OCI-LY7 (cell line): ENCODE measurements at regions not wholly inside any gene's neighbourhood (a gene's known extent, or its start where the extent isn't known, plus 50 kb on each side); places are given as distances from the start of the nearest gene placed in this dataset.

Experiments used
- BruUV-seq: library from RNA; stranded (reverse); fragments of 400-500 nt; replicated peaks from 2 replicates; lab custom pipeline; 2021; lab: Mats Ljungman, UMichigan
- CTCF ChIA-PET: fragments of 300-600 bp; sonication (Branson Sonifier 250); formaldehyde crosslinking; loops from one replicate; lab custom pipeline; 2022; ENCODE audit warnings: antibody characterized with exemption; ENCODE audit not compliant: unreplicated experiment; lab: Charles Lee
- POLR2A ChIA-PET: fragments of 300-600 bp; sonication (Branson Sonifier 250); formaldehyde crosslinking; loops from one replicate; lab custom pipeline; 2022; ENCODE audit warnings: antibody characterized with exemption; lab: Charles Lee
- DNase-seq: peaks from one replicate; pipeline ENCODE4 v3.0.0-alpha.2; 2015; ENCODE audit warnings: low spot score
- H2AFZ ChIP-seq: fragments of 200-600 bp; sonication (generic), shearing (Covaris generic); 2 replicates; pipeline ENCODE4 v1.6.1; 2014; ENCODE audit warnings: mild to moderate bottlenecking, antibody characterized with exemption, low read length, moderate library complexity
- H3K27ac ChIP-seq: fragments of 200-600 bp; sonication (generic); 2 replicates; pipeline ENCODE4 v1.5.1; 2014; ENCODE audit warnings: mixed run types, low read depth, mild to moderate bottlenecking, moderate library complexity, low read length, inconsistent platforms; ENCODE audit not compliant: poor library complexity, severe bottlenecking
- H3K36me3 ChIP-seq: fragments of 200-600 bp; sonication (generic); 2 replicates; pipeline ENCODE4 v1.6.1; 2014; ENCODE audit warnings: mild to moderate bottlenecking, antibody characterized with exemption, low read length, moderate library complexity, mixed read lengths; ENCODE audit not compliant: insufficient read depth
- H3K4me1 ChIP-seq: fragments of 200-600 bp; sonication (generic); 2 replicates; pipeline ENCODE4 v1.5.1; 2014; ENCODE audit warnings: mild to moderate bottlenecking, low read length; ENCODE audit not compliant: insufficient read depth, poor library complexity, severe bottlenecking
- H3K4me2 ChIP-seq: fragments of 200-600 bp; sonication (generic); 2 replicates; pipeline ENCODE4 v1.6.1; 2014; ENCODE audit warnings: mild to moderate bottlenecking, low read length
- H3K4me3 ChIP-seq: fragments of 200-600 bp; sonication (generic); 2 replicates; pipeline ENCODE4 v1.5.1; 2014; ENCODE audit warnings: mild to moderate bottlenecking, low read depth, low read length; ENCODE audit not compliant: poor library complexity, severe bottlenecking
- H3K79me2 ChIP-seq: fragments of 200-600 bp; sonication (generic); 2 replicates; pipeline ENCODE4 v1.6.1; 2016; ENCODE audit warnings: low read depth, mild to moderate bottlenecking, low read length, moderate library complexity, mixed read lengths; ENCODE audit not compliant: insufficient read depth
- H3K9me2 ChIP-seq: fragments of 200-600 bp; sonication (generic); 2 replicates; pipeline ENCODE4 v1.6.1; 2016; ENCODE audit warnings: mild to moderate bottlenecking, low read length, mixed read lengths; ENCODE audit not compliant: insufficient read depth
- H3K9me3 ChIP-seq: fragments of 200-600 bp; sonication (generic); 2 replicates; pipeline ENCODE4 v1.6.1; 2014; ENCODE audit warnings: mild to moderate bottlenecking, mixed run types, low read length, mixed read lengths
- H4K20me1 ChIP-seq: fragments of 200-600 bp; sonication (generic); 2 replicates; pipeline ENCODE4 v1.6.1; 2014; ENCODE audit warnings: mild to moderate bottlenecking, antibody characterized with exemption, low read length, moderate library complexity, mixed read lengths; ENCODE audit not compliant: insufficient read depth
- EZH2phosphoT487 ChIP-seq: fragments of 200-600 bp; sonication (generic); IDR thresholded peaks from 2 replicates; pipeline ENCODE4 v1.6.1; 2018; ENCODE audit warnings: low read depth, borderline replicate concordance, mild to moderate bottlenecking, mixed run types, antibody characterized with exemption, low read length, moderate library complexity, mixed read lengths
- intact Hi-C: fragments of 100-400 bp; cut with micrococcal nuclease; formaldehyde crosslinking; loops from one replicate; pipeline ENCODE4 v1.10.0; 2022; ENCODE audit not compliant: unreplicated experiment
- TF ChIP-seq, protein P1 (sequence below): fragments of 200-600 bp; sonication (generic); conservative IDR thresholded peaks from 2 replicates; pipeline ENCODE4 v1.5.1; 2014; ENCODE audit warnings: mild to moderate bottlenecking, antibody characterized with exemption, low read length, moderate library complexity, mixed read lengths

DNA sequence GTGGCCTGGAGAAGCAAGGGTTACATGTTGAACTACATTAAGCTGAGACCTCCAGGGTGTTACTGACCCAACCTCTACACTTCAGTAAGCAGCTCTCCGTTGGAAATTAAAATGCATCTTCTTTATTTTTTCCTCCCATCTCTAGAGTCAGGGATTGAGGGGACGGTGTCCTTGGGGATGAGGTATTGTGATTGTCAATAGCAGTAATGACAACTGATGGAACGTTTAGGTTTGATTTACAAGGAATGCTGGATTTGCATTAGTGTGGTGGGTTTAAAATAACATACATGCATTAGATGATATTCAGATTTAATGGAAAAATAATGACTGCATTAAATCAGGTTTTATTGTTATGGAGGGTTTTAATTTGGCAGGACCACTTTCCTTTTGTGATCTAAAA is 82.9 kb upstream of the NTRK2 start:
- ChIA-PET POLR2A (interaction anchor here (0.7 kb wide), 1 partner anchor 591 kb away, joined by 3 read pairs; no protein-coding TSS in a partner anchor), CTCF (no interaction called here)
- intact Hi-C loops = no loop called here
- TF ChIP-seq, protein P1, sequence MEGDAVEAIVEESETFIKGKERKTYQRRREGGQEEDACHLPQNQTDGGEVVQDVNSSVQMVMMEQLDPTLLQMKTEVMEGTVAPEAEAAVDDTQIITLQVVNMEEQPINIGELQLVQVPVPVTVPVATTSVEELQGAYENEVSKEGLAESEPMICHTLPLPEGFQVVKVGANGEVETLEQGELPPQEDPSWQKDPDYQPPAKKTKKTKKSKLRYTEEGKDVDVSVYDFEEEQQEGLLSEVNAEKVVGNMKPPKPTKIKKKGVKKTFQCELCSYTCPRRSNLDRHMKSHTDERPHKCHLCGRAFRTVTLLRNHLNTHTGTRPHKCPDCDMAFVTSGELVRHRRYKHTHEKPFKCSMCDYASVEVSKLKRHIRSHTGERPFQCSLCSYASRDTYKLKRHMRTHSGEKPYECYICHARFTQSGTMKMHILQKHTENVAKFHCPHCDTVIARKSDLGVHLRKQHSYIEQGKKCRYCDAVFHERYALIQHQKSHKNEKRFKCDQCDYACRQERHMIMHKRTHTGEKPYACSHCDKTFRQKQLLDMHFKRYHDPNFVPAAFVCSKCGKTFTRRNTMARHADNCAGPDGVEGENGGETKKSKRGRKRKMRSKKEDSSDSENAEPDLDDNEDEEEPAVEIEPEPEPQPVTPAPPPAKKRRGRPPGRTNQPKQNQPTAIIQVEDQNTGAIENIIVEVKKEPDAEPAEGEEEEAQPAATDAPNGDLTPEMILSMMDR = no peak
- TF ChIP-seq EZH2phosphoT487 = no peak
- no peak overlapping the region for H3K27ac ChIP-seq
- H3K9me3 ChIP-seq = no peaks in the 10 kb centered on the region
- no TSS peak for BruUV-seq
- H3K4me1 ChIP-seq = no peaks in the 10 kb centered on the region
- H3K4me3 ChIP-seq = no peak overlapping the region
- no peaks in the 10 kb centered on the region for H3K36me3 ChIP-seq
- no peaks in the 10 kb centered on the region for H4K20me1 ChIP-seq
- no peak overlapping the region for H2AFZ ChIP-seq
- DNase-seq = no peak
- H3K9me2 ChIP-seq = no peaks in the 10 kb centered on the region
- no peaks in the 10 kb centered on the region for H3K79me2 ChIP-seq
- no peak overlapping the region for H3K4me2 ChIP-seq

DNA sequence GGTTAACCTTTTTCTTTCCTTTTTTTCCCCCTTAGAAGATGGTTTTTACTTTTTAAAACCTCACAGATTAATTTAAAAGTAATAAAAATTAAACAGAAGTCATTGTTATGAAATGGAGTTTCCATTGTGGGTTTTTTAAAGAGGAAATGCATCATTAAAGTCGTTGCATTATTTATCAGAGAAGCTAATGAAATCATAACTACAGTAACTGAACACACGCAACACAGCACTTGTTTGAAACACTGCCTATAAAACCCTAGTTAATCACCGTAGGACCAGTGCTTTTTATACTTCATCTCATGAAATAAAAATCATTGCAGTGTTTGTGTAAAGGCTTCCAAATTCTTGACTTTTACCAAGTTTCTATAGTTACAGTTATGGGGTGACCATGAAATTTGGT is 82.4 kb upstream of the NTRK2 start:
- Histone ChIP-seq H3K9me2 (no peaks in the 10 kb centered on the region), H2AFZ (no peak overlapping the region), H3K27ac (no peak overlapping the region), H3K4me1 (no peaks in the 10 kb centered on the region), H3K9me3 (no peaks in the 10 kb centered on the region), H3K4me2 (no peak overlapping the region), H3K79me2 (no peaks in the 10 kb centered on the region), H3K4me3 (no peak overlapping the region), H3K36me3 (no peaks in the 10 kb centered on the region), H4K20me1 (no peaks in the 10 kb centered on the region)
- POLR2A ChIA-PET = interaction anchor here (0.7 kb wide), 1 partner anchor 591 kb away, joined by 3 read pairs; no protein-coding TSS in a partner anchor
- BruUV-seq = no TSS peak
- intact Hi-C loops = no loop called here
- no peak for DNase-seq
- CTCF ChIA-PET = no interaction called here
- TF ChIP-seq, protein P1 = no peak
- no peak for TF ChIP-seq EZH2phosphoT487

DNA sequence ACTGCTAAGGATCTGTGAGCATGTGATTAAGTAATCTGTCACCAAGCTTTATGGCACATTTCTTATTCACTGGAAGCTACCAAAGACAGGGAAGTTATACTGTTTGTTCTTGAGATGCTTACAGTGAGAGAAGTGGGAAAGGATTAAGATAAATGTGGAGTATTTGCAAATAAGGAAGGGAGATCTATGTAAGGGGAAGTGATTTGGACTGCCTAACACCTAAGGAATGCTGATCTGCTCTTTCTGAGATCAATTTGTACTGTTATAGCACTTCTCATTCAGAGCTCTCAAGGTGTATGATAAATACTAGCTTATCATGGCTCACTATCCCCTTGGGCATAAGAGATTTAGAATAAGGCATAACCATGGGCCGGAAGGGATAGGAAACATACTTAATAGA is 80.0 kb upstream of the NTRK2 start:
- Histone ChIP-seq H4K20me1 (no peaks in the 10 kb centered on the region), H3K4me2 (no peak overlapping the region), H2AFZ (no peak overlapping the region), H3K4me1 (no peaks in the 10 kb centered on the region), H3K4me3 (no peak overlapping the region), H3K79me2 (no peaks in the 10 kb centered on the region), H3K9me2 (no peaks in the 10 kb centered on the region), H3K36me3 (no peaks in the 10 kb centered on the region), H3K9me3 (no peaks in the 10 kb centered on the region), H3K27ac (no peak overlapping the region)
- CTCF ChIA-PET = no interaction called here
- TF ChIP-seq, protein P1 = no peak
- TF ChIP-seq EZH2phosphoT487 = no peak
- intact Hi-C loops = no loop called here
- DNase-seq = no peak
- BruUV-seq = no TSS peak
- POLR2A ChIA-PET = interaction anchor here (0.6 kb wide), 1 partner anchor 472 kb away, joined by 3 read pairs; no protein-coding TSS in a partner anchor
